ENCODE measurements at regions not wholly inside any gene's neighbourhood (a gene's known extent, or its start where the extent isn't known, plus 50 kb on each side); places are given as distances from the start of the nearest gene placed in this dataset.

GRCh38 chr3:110859993-110860392 lies 211.6 kb upstream of the NECTIN3 start:
- 60 to 61% methylated on average over 4 of the region's 4 CpGs for WGBS, 2 donors
- intact Hi-C loops (cut with DNase I), result no loop called here
- no peaks in the 10 kb centered on the region for H3K4me1 ChIP-seq
- TF ChIP-seq POLR2A (IDR thresholded peaks at IDR 0.05) (no peak), CTCF (IDR thresholded peaks at IDR 0.05) (no peak)
- H3K9me3 ChIP-seq, result no peaks in the 10 kb centered on the region
- no peaks in the 10 kb centered on the region for H3K27me3 ChIP-seq
- no peaks in the 10 kb centered on the region for H3K36me3 ChIP-seq
- H3K4me3 ChIP-seq (replicated peaks in 1 of 3), result no peak overlapping the region
- no peak overlapping the region for H3K27ac ChIP-seq
- no peak for DNase-seq

- no peak for DNase-seq
- H3K4me3 ChIP-seq (replicated peaks in 1 of 3), result no peak overlapping the region
- 85 to 93% methylated on average over 4 of the region's 4 CpGs for WGBS, 2 donors
- H3K36me3 ChIP-seq, result no peaks in the 10 kb centered on the region
- no peaks in the 10 kb centered on the region for H3K27me3 ChIP-seq
- no peaks in the 10 kb centered on the region for H3K4me1 ChIP-seq
- no peaks in the 10 kb centered on the region for H3K9me3 ChIP-seq
- no peak for TF ChIP-seq CTCF (IDR thresholded peaks at IDR 0.05)
- no peak for TF ChIP-seq POLR2A (IDR thresholded peaks at IDR 0.05)
- intact Hi-C loops (cut with DNase I), result no loop called here
- no peak overlapping the region for H3K27ac ChIP-seq
These were observed 205.7 kb upstream of the NECTIN3 start for GRCh38 chr3:110865934-110866333.

GRCh38 chr3:110868106-110868505 lies 203.5 kb upstream of the NECTIN3 start:
- DNase-seq, result no peak
- H3K4me3 ChIP-seq (replicated peaks in 1 of 3), result no peak overlapping the region
- no peaks in the 10 kb centered on the region for H3K9me3 ChIP-seq
- no peaks in the 10 kb centered on the region for H3K27me3 ChIP-seq
- H3K36me3 ChIP-seq, result no peaks in the 10 kb centered on the region
- no peaks in the 10 kb centered on the region for H3K4me1 ChIP-seq
- 87 to 88% methylated on average over 1 of the region's 1 CpG for WGBS, 2 donors
- intact Hi-C loops (cut with DNase I), result no loop called here
- H3K27ac ChIP-seq, result no peak overlapping the region
- TF ChIP-seq POLR2A (IDR thresholded peaks at IDR 0.05), result no peak
- TF ChIP-seq CTCF (IDR thresholded peaks at IDR 0.05), result no peak

- H3K4me3 ChIP-seq (replicated peaks in 1 of 3), result no peak overlapping the region
- WGBS, 2 donors, result 88 to 89% methylated on average over 3 of the region's 3 CpGs
- DNase-seq, result no peak
These were observed 201.9 kb upstream of the NECTIN3 start for GRCh38 chr3:110869736-110870135.

GRCh38 chr3:110871869-110872268 lies 199.7 kb upstream of the NECTIN3 start:
- no peak overlapping the region for H3K27ac ChIP-seq
- H3K9me3 ChIP-seq, result no peaks in the 10 kb centered on the region
- DNase-seq, result no peak
- intact Hi-C loops (cut with DNase I), result no loop called here
- H3K27me3 ChIP-seq, result no peaks in the 10 kb centered on the region
- H3K4me3 ChIP-seq (replicated peaks in 1 of 3), result no peak overlapping the region
- H3K36me3 ChIP-seq, result no peaks in the 10 kb centered on the region
- no peak for TF ChIP-seq POLR2A (IDR thresholded peaks at IDR 0.05)
- no peak for TF ChIP-seq CTCF (IDR thresholded peaks at IDR 0.05)
- H3K4me1 ChIP-seq, result no peaks in the 10 kb centered on the region

More at GRCh38 chr3:110869736-110870135, 201.9 kb upstream of the NECTIN3 start:
- H3K27ac ChIP-seq, result no peak overlapping the region
- intact Hi-C loops (cut with DNase I), result no loop called here
- H3K4me1 ChIP-seq, result no peaks in the 10 kb centered on the region
- no peaks in the 10 kb centered on the region for H3K9me3 ChIP-seq
- TF ChIP-seq CTCF (IDR thresholded peaks at IDR 0.05) (no peak), POLR2A (IDR thresholded peaks at IDR 0.05) (no peak)
- no peaks in the 10 kb centered on the region for H3K27me3 ChIP-seq
- no peaks in the 10 kb centered on the region for H3K36me3 ChIP-seq
